ENCODE measurements at regions not wholly inside any gene's neighbourhood (a gene's known extent, or its start where the extent isn't known, plus 50 kb on each side); places are given as distances from the start of the nearest gene placed in this dataset.
"Not testable (repeated sequence)": the region's sequence is repeated elsewhere in the genome, so short reads cannot be mapped to it uniquely, and the experiment has no call there.

DNA sequence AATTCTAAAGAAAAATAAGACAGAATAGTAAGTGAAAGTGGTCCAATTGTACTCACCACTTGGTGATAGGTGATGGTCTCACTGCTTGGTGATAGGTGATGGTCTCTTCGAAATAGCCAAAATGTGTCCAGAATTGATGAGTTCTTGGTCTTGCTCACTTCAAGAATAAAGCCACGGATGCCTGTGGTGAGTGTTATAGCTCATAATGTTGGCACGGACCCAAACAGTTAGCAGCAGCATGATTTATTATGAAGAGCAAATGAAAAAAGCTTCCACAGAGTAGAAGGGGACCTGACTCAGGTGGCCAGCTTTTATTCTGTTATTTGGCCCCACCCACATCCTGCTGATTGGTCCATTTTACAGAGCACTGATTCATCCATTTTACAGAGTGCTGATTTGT lies 272.6 kb downstream of the RPS4Y2 start:
- H3K27ac ChIP-seq = no peak overlapping the region
- H3K4me3 ChIP-seq (replicated peaks in 1 of 3) = no peak overlapping the region
- DNase-seq = no peak
- no peaks in the 10 kb centered on the region for H3K4me1 ChIP-seq
- H3K27me3 ChIP-seq = no peaks in the 10 kb centered on the region
- intact Hi-C loops (cut with DNase I) = no loop called here
- no peak for TF ChIP-seq POLR2A (IDR thresholded peaks at IDR 0.05)
- TF ChIP-seq, protein P1, sequence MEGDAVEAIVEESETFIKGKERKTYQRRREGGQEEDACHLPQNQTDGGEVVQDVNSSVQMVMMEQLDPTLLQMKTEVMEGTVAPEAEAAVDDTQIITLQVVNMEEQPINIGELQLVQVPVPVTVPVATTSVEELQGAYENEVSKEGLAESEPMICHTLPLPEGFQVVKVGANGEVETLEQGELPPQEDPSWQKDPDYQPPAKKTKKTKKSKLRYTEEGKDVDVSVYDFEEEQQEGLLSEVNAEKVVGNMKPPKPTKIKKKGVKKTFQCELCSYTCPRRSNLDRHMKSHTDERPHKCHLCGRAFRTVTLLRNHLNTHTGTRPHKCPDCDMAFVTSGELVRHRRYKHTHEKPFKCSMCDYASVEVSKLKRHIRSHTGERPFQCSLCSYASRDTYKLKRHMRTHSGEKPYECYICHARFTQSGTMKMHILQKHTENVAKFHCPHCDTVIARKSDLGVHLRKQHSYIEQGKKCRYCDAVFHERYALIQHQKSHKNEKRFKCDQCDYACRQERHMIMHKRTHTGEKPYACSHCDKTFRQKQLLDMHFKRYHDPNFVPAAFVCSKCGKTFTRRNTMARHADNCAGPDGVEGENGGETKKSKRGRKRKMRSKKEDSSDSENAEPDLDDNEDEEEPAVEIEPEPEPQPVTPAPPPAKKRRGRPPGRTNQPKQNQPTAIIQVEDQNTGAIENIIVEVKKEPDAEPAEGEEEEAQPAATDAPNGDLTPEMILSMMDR (IDR thresholded peaks at IDR 0.05) = no peak
- H3K9me3 ChIP-seq = no peaks in the 10 kb centered on the region
- no peaks in the 10 kb centered on the region for H3K36me3 ChIP-seq
- 38 to 56% methylated on average over 3 of the region's 3 CpGs for WGBS, 2 donors

GRCh38 chrY:21033363-21033762 lies 277.5 kb downstream of the RPS4Y2 start:
- Histone ChIP-seq H3K27ac (no peak overlapping the region), H3K36me3 (no peaks in the 10 kb centered on the region), H3K4me1 (no peaks in the 10 kb centered on the region), H3K4me3 (replicated peaks in 1 of 3) (no peak overlapping the region), H3K9me3 (no peaks in the 10 kb centered on the region), H3K27me3 (no peaks in the 10 kb centered on the region)
- no peak for DNase-seq
- intact Hi-C loops (cut with DNase I) = no loop called here
- TF ChIP-seq, protein P1 (IDR thresholded peaks at IDR 0.05) = no peak
- no peak for TF ChIP-seq POLR2A (IDR thresholded peaks at IDR 0.05)
- 28 to 37% methylated on average over 2 of the region's 2 CpGs for WGBS, 2 donors

DNA sequence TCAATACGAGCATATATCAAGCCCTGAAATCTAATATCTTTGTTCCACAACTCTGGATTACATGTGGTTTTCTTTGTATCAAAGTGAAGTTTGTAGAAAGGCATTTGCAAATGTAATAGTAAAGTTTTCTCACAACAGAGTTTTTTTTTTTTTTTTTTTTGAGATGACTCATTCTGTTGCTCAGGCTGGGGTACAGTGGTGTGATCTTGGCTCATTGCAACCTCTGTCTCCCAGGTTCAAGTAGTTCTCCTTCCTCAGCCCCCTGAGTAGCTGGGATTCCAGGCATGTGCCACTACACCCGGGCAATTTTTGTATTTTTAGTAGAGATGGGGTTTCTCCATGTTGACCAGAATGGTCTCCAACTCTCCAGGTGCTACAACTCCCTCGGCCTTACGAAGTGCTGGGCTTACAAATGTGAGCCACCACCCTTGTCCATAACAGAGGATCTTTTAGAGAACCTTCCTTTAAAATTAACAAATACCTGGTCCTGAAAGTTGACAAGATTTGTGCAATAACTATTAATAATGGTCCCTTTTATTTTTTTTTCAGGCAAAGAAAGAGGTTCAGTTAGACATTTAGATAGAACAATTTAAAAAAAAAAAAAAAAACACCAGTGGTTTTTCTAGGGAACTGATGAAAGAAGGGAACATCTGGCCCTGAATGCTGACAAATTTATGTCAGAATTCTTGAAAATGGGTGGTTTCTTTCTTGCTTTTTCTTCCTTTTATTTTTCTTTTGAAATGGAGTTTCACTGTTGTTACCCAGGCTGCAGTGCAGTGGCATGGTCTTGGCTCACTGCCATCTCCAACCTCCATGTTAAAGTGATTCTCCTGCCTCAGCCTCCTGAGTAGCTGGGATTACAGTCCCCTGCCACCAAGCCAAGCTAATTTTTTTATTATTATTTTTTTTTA lies 278.5 kb downstream of the RPS4Y2 start:
- H3K27ac ChIP-seq = no peak overlapping the region
- H3K36me3 ChIP-seq = no peaks in the 10 kb centered on the region
- H3K4me3 ChIP-seq (replicated peaks in 1 of 3) = no peak overlapping the region
- intact Hi-C loops (cut with DNase I) = no loop called here
- no peaks in the 10 kb centered on the region for H3K4me1 ChIP-seq
- no peak for DNase-seq
- H3K27me3 ChIP-seq = no peaks in the 10 kb centered on the region
- TF ChIP-seq, protein P1 (IDR thresholded peaks at IDR 0.05) = no peak
- no peak for TF ChIP-seq POLR2A (IDR thresholded peaks at IDR 0.05)
- no peaks in the 10 kb centered on the region for H3K9me3 ChIP-seq
- 52 to 69% methylated on average over 4 of the region's 4 CpGs for WGBS, 2 donors

GRCh38 chrY:21037398-21037797 lies 281.5 kb downstream of the RPS4Y2 start:
- H3K27me3 ChIP-seq; H3K36me3 ChIP-seq; DNase-seq; H3K9me3 ChIP-seq; H3K27ac ChIP-seq; H3K4me1 ChIP-seq; intact Hi-C loops (cut with DNase I); H3K4me3 ChIP-seq (replicated peaks in 1 of 3): not testable (repeated sequence)
- WGBS, 2 donors = 71 to 78% methylated on average over 5 of the region's 5 CpGs

DNA sequence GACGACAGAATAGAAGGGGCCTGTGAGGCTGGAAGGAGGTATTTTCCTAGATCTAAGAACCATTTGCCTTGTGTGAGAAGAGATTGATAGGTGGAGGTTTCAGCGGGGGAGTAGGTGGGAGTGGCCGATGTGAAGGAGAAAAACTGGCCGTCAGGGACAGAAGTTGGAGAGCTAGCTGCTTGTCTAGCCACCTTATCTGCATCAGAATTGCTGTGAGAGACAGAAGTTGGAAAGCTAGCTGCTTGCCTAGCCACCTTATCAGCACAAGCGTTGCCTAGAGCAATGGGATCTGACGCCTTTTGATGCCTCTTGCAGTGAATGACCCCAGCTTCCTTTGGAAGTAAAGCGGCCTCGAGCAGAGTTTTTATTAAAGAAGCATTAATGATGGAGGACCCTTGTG lies 283.9 kb downstream of the RPS4Y2 start:
- 84 to 91% methylated on average over 6 to 8 of the region's 8 CpGs for WGBS, 2 donors
- no peaks in the 10 kb centered on the region for H3K36me3 ChIP-seq
- no peak overlapping the region for H3K27ac ChIP-seq
- H3K4me3 ChIP-seq (replicated peaks in 1 of 3) = no peak overlapping the region
- no peaks in the 10 kb centered on the region for H3K27me3 ChIP-seq
- no peak for DNase-seq
- H3K4me1 ChIP-seq = no peaks in the 10 kb centered on the region
- TF ChIP-seq, protein P1 (IDR thresholded peaks at IDR 0.05) = no peak
- TF ChIP-seq POLR2A (IDR thresholded peaks at IDR 0.05) = no peak
- intact Hi-C loops (cut with DNase I) = no loop called here
- H3K9me3 ChIP-seq = no peaks in the 10 kb centered on the region

DNA sequence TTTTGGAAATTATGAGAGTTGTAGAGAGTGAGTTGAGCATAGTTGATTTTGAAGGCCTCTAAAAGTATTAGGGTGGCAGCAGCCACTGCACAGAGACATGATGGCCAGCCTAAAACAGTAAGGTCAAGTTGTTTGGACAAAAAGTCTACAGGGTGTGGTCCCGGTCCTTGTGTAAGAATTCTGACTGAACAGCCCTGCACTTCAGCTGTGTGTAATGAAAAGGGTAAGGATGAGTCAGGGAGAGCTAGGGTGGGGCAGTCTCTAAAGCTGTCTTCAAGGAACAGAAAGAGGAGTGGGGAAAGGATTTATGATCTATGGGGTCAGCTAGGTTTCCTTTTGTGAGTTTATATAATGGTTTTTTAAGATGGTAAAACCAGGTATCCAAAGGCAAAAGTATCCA lies 284.8 kb downstream of the RPS4Y2 start:
- H3K36me3 ChIP-seq; DNase-seq; H3K27ac ChIP-seq; H3K4me1 ChIP-seq; intact Hi-C loops (cut with DNase I); H3K27me3 ChIP-seq; H3K9me3 ChIP-seq; H3K4me3 ChIP-seq (replicated peaks in 1 of 3): not testable (repeated sequence)
- 71 to 82% methylated on average over 1 of the region's 1 CpG for WGBS, 2 donors
